Osteoblast (primary cell): ENCODE measurements at regions not wholly inside any gene's neighbourhood (a gene's known extent, or its start where the extent isn't known, plus 50 kb on each side); places are given as distances from the start of the nearest gene placed in this dataset.

Source experiments
- DNase-seq: peaks from one replicate; pipeline ENCODE4 v3.0.0; 2011; ENCODE audit warnings: low spot score, mixed read lengths; ENCODE audit not compliant: insufficient read length; ENCODE audit errors: missing footprints
- H2AFZ ChIP-seq: 2 replicates; pipeline ENCODE4 v1.6.0; 2011; ENCODE audit warnings: mild to moderate bottlenecking, low read length
- H3K27ac ChIP-seq: 2 replicates; pipeline ENCODE4 v1.5.1; 2011; ENCODE audit warnings: mild to moderate bottlenecking, low read depth, low read length, moderate library complexity
- H3K27me3 ChIP-seq: 2 replicates; pipeline ENCODE4 v1.6.0; 2012; ENCODE audit warnings: mild to moderate bottlenecking, control low read depth, inconsistent platforms, low read length, moderate library complexity; ENCODE audit not compliant: insufficient read depth
- H3K36me3 ChIP-seq: 2 replicates; pipeline ENCODE4 v1.5.1; 2011; ENCODE audit warnings: mild to moderate bottlenecking, low read length, control low read depth, moderate library complexity; ENCODE audit not compliant: insufficient read depth
- H3K4me1 ChIP-seq: 2 replicates; pipeline ENCODE4 v1.5.1; 2011; ENCODE audit warnings: mild to moderate bottlenecking, low read length, control low read depth, moderate library complexity; ENCODE audit not compliant: insufficient read depth
- H3K4me2 ChIP-seq: 2 replicates; pipeline ENCODE4 v1.6.0; 2011; ENCODE audit warnings: mild to moderate bottlenecking, low read length; ENCODE audit not compliant: insufficient read depth
- H3K4me3 ChIP-seq: fragments of 200-600 bp; sonication (generic); 3 replicates; pipeline ENCODE4 v1.5.1; 2012; ENCODE audit warnings: mild to moderate bottlenecking, low read length, inconsistent platforms; ENCODE audit not compliant: insufficient read depth
- H3K79me2 ChIP-seq: 2 replicates; pipeline ENCODE4 v1.6.0; 2012; ENCODE audit warnings: mild to moderate bottlenecking, low read length, control low read depth, inconsistent platforms; ENCODE audit not compliant: insufficient read depth
- H3K9me3 ChIP-seq: 2 replicates; pipeline ENCODE4 v1.5.1; 2011; ENCODE audit warnings: low read depth, low read length, control low read depth
- H4K20me1 ChIP-seq: 2 replicates; pipeline ENCODE4 v1.6.0; 2012; ENCODE audit warnings: mild to moderate bottlenecking, low read length, control low read depth; ENCODE audit not compliant: insufficient read depth
- TF ChIP-seq, protein P1 (sequence below): IDR thresholded peaks from 2 replicates; pipeline ENCODE4 v1.5.1; 2011; ENCODE audit warnings: mild to moderate bottlenecking, low read depth, low read length, moderate library complexity; ENCODE audit errors: extremely low read depth

DNA sequence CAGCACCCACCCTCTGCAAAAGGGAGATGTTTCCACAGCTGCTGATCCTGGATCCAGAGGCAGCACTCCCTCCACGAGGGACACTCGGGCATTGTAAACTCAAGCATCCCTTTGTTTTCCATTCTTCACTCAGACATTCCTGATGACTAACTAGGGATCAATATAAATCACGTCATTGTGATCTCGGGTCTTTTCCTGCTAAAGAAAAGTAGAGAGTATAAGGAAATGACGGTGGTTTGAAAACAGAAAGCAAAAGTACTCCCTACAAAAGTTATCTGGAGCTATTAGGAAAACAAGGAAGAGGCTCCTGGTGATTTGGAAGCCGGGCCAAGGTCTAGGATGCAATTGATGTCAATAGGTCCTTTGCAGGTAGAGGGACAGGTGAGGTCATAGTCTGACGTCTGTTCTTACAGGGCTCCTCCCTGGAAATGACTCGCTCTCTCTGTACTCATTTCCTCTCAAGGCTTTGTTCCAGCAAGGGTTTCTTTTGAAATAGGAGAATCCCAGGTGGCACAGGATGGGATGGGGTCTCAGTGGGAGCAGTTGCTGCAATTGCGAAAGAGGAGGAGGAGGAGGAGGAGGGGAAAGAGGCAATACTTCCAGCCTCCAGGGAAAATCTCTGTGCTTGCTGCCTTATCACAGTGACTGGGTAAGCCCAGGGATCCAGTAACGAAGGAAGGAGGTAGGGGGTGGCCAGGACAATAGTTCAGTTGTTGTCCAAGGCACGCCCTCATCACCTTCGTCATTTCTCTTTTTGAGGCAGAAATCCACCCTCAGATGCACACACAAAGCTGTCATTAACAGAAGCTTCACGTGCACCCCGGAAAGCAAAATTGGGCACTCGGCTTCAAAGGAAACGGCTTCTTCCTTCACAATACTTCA, 222.8 kb downstream of the LY86 start:
- no peaks in the 10 kb centered on the region for H3K36me3 ChIP-seq
- TF ChIP-seq, protein P1, sequence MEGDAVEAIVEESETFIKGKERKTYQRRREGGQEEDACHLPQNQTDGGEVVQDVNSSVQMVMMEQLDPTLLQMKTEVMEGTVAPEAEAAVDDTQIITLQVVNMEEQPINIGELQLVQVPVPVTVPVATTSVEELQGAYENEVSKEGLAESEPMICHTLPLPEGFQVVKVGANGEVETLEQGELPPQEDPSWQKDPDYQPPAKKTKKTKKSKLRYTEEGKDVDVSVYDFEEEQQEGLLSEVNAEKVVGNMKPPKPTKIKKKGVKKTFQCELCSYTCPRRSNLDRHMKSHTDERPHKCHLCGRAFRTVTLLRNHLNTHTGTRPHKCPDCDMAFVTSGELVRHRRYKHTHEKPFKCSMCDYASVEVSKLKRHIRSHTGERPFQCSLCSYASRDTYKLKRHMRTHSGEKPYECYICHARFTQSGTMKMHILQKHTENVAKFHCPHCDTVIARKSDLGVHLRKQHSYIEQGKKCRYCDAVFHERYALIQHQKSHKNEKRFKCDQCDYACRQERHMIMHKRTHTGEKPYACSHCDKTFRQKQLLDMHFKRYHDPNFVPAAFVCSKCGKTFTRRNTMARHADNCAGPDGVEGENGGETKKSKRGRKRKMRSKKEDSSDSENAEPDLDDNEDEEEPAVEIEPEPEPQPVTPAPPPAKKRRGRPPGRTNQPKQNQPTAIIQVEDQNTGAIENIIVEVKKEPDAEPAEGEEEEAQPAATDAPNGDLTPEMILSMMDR: no peak
- peak overlapping the region; percentile 78 for H2AFZ ChIP-seq

DNA sequence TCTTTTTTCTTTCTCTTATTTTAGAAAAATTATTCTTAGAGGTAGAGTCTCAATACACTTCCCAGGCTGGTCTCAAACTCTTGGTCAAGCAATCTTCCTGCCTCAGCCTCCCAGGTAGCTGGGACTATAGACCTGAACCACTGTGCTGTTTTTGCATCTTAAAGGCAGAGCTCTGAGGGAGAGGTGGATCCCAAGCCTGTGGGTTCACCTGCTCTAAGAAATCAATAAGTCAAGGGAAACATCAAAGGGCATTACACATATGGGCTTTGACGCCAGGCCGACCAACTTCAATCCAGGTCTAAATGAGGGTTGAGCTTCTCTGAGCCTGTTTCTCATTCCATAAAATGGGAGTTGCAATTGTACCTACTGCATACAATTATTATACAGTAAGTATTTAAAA, 223.9 kb downstream of the LY86 start:
- Histone ChIP-seq H4K20me1 (no peaks in the 10 kb centered on the region), H3K27me3 (peaks cover 5% of the 10 kb centered on the region), H3K4me2 (no peak overlapping the region), H3K27ac (no peak overlapping the region), H2AFZ (no peak overlapping the region), H3K9me3 (no peaks in the 10 kb centered on the region), H3K4me3 (no peak overlapping the region), H3K36me3 (no peaks in the 10 kb centered on the region), H3K79me2 (no peaks in the 10 kb centered on the region), H3K4me1 (peaks cover 5% of the 10 kb centered on the region)
- TF ChIP-seq, protein P1: no peak
- DNase-seq: no peak

More for the DNA sequence above, 222.8 kb downstream of the LY86 start:
- no peaks in the 10 kb centered on the region for H3K79me2 ChIP-seq
- no peaks in the 10 kb centered on the region for H3K9me3 ChIP-seq
- H3K27ac ChIP-seq: no peak overlapping the region
- H3K4me3 ChIP-seq: peak overlapping the region; percentile 66
- H3K4me1 ChIP-seq: peaks cover 5% of the 10 kb centered on the region
- H3K27me3 ChIP-seq: peaks cover 9% of the 10 kb centered on the region
- DNase-seq: peak; percentile 85
- no peaks in the 10 kb centered on the region for H4K20me1 ChIP-seq
- peak overlapping the region; percentile 81 for H3K4me2 ChIP-seq

DNA sequence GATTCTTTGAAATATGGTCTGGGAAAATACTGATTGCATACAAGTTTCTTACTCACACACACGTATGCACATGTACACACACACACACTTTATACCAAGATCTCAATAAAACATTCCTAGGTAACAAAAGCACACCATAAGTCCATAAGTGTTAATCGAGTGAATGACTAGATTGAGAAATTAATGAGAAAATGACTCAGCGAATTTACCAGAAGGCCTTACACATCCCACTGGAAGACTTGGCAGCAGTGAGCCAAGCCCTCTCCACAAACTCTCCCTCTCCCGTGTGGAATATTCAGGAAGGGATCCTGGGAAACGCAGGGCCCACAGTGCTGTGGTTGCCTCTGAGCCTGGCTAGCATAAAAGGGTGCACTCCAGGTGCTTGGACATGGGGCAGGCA, 227.2 kb downstream of the LY86 start:
- H4K20me1 ChIP-seq: no peaks in the 10 kb centered on the region
- no peaks in the 10 kb centered on the region for H3K27me3 ChIP-seq
- H3K79me2 ChIP-seq: no peaks in the 10 kb centered on the region
- H3K9me3 ChIP-seq: no peaks in the 10 kb centered on the region
- peaks cover 5% of the 10 kb centered on the region for H3K4me1 ChIP-seq
- DNase-seq: no peak
- H3K36me3 ChIP-seq: no peaks in the 10 kb centered on the region
- H3K4me3 ChIP-seq: no peak overlapping the region
- no peak overlapping the region for H3K27ac ChIP-seq
- TF ChIP-seq, protein P1: no peak
- no peak overlapping the region for H2AFZ ChIP-seq
- no peak overlapping the region for H3K4me2 ChIP-seq

DNA sequence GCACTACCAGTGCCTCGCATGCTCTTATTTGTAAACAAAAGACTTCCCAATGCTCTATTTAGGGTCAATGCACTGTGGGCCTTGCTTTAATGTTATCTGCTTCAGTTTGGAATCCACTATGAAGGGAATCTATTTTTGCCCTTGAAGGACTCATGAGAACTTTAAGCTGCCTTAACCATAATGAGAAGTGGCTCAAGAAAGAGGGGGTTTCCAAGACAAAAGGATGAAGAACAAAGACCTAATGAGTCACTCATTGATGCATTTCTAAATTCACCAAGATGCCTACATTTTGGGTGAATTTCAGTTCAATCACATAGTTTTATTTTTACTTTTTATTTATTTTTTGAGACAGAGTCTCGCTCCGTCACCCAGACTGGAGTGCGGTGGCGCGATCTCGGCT, 228.2 kb downstream of the LY86 start:
- Histone ChIP-seq H3K27ac (no peak overlapping the region), H3K4me1 (peaks cover under 1% of the 10 kb centered on the region), H2AFZ (no peak overlapping the region), H3K9me3 (no peaks in the 10 kb centered on the region), H3K36me3 (no peaks in the 10 kb centered on the region), H3K4me3 (no peak overlapping the region), H3K79me2 (no peaks in the 10 kb centered on the region), H3K4me2 (no peak overlapping the region), H4K20me1 (no peaks in the 10 kb centered on the region), H3K27me3 (no peaks in the 10 kb centered on the region)
- no peak for DNase-seq
- TF ChIP-seq, protein P1: no peak
